ENCODE measurements at regions not wholly inside any gene's neighbourhood (a gene's known extent, or its start where the extent isn't known, plus 50 kb on each side); places are given as distances from the start of the nearest gene placed in this dataset.

DNA sequence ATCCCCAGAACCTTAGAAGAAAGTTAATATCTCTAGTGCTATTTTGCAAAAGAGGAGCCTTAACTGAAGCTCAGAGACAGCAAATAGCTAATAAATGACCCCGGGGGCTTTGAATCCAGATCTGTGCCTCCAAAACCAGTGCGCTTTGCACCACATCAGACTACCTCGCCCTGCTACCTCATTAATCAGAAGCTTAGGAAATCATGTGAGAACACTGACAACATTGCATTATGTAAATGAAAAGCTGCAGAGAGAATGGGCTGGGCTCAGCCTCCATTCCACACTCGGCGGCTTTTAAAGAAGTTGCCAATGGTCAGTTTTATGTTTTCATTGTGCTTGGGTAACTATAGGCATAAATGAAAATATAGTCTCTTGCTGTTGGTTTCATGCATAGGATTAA lies 54.0 kb upstream of the STMND1 start:
- Histone ChIP-seq H3K9me3 (ENCODE audit: insufficient read depth, low read length, severe bottlenecking) (no peaks in the 10 kb centered on the region), H3K79me2 (ENCODE audit: insufficient read depth, low read length) (no peaks in the 10 kb centered on the region), H3K36me3 (ENCODE audit: insufficient read depth, low read length) (no peaks in the 10 kb centered on the region), H2AFZ (ENCODE audit: low read depth, low read length) (no peak overlapping the region), H3K27ac (ENCODE audit: low read length) (no peak overlapping the region), H4K20me1 (ENCODE audit: insufficient read depth, low read length) (no peaks in the 10 kb centered on the region), H3K9ac (ENCODE audit: low read depth, low read length) (no peak overlapping the region), H3K4me3 (ENCODE audit: low read depth in 1 of 2, low read length in 2 of 2) (no peak overlapping the region), H3K4me2 (ENCODE audit: insufficient read depth, low read length) (no peak overlapping the region), H3K4me1 (ENCODE audit: insufficient read depth, low read length) (no peaks in the 10 kb centered on the region), H3K27me3 (ENCODE audit: insufficient read depth, low read length, poor library complexity) (no peaks in the 10 kb centered on the region)
- TF ChIP-seq, protein P1, sequence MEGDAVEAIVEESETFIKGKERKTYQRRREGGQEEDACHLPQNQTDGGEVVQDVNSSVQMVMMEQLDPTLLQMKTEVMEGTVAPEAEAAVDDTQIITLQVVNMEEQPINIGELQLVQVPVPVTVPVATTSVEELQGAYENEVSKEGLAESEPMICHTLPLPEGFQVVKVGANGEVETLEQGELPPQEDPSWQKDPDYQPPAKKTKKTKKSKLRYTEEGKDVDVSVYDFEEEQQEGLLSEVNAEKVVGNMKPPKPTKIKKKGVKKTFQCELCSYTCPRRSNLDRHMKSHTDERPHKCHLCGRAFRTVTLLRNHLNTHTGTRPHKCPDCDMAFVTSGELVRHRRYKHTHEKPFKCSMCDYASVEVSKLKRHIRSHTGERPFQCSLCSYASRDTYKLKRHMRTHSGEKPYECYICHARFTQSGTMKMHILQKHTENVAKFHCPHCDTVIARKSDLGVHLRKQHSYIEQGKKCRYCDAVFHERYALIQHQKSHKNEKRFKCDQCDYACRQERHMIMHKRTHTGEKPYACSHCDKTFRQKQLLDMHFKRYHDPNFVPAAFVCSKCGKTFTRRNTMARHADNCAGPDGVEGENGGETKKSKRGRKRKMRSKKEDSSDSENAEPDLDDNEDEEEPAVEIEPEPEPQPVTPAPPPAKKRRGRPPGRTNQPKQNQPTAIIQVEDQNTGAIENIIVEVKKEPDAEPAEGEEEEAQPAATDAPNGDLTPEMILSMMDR (IDR thresholded peaks at IDR 0.05; ENCODE audit: borderline replicate concordance, extremely low read depth, low read length, poor library complexity, severe bottlenecking), result no peak
- TF ChIP-seq EZH2 (IDR thresholded peaks at IDR 0.05; ENCODE audit: borderline replicate concordance, low read depth, low read length, severe bottlenecking), result no peak
- no peak for DNase-seq
- ATAC-seq (ENCODE audit: insufficient read depth, low read depth), result no peak

DNA sequence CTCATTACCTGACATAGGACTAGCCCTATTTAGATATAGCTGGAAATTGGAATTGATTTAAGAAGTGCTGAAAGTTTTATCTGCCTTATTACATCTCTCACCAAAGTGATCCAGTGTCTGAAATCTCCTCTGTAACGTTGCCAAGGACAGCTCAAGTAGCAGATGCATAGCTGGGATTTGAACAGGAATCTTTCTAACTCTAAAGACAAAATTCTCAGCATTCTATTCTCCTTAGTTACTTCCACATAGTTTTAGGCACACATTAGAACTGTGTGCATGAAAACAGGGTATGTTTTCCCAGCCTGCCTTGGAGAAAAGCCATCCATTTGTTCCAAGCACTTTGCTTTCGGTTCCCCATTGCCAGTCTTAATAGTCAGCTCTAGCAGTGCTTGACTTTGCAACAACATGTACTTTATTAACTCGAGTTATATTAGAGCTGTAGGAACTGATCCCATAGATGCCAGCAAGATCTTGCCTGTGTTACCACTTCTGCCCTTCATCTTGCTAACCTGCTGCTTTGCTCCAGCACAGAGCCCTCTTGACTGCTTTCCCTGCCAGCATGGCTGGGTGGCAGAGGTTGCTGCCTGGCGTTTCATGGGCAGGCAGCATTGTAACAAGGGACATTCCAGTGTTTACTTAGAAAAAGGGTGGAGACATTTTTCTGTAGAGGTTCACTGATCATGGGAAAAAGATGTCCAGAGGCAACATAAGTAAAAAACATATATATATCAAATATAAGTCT lies 56.1 kb upstream of the STMND1 start:
- Histone ChIP-seq H3K27me3 (ENCODE audit: insufficient read depth, low read length, poor library complexity) (no peaks in the 10 kb centered on the region), H3K9me3 (ENCODE audit: insufficient read depth, low read length, severe bottlenecking) (no peaks in the 10 kb centered on the region), H4K20me1 (ENCODE audit: insufficient read depth, low read length) (no peaks in the 10 kb centered on the region), H3K4me3 (ENCODE audit: low read depth in 1 of 2, low read length in 2 of 2) (no peak overlapping the region), H3K27ac (ENCODE audit: low read length) (no peak overlapping the region), H3K4me1 (ENCODE audit: insufficient read depth, low read length) (no peaks in the 10 kb centered on the region), H3K79me2 (ENCODE audit: insufficient read depth, low read length) (no peaks in the 10 kb centered on the region), H3K36me3 (ENCODE audit: insufficient read depth, low read length) (no peaks in the 10 kb centered on the region), H3K4me2 (ENCODE audit: insufficient read depth, low read length) (no peak overlapping the region), H3K9ac (ENCODE audit: low read depth, low read length) (no peak overlapping the region), H2AFZ (ENCODE audit: low read depth, low read length) (no peak overlapping the region)
- TF ChIP-seq, protein P1 (IDR thresholded peaks at IDR 0.05; ENCODE audit: borderline replicate concordance, extremely low read depth, low read length, poor library complexity, severe bottlenecking), result no peak
- TF ChIP-seq EZH2 (IDR thresholded peaks at IDR 0.05; ENCODE audit: borderline replicate concordance, low read depth, low read length, severe bottlenecking), result no peak
- DNase-seq (no peak), ATAC-seq (ENCODE audit: insufficient read depth, low read depth) (no peak)

DNA sequence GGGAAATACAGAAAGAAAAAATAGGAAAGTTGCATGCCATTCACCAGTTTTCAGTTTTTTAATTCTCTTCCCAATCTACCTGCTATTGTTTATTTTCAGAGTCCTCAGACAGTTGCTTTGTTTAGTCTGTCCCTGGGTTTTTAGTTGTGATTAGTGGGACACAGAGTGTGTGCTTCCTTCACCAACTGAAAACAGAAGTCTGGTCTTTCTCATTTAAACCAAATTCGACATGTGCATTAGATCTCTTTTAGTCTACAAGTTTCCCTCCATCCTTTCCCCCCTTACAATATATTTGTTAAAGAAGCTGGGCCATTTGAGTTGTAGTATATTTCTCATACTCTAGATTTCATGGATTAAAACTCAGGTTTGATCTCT lies 58.7 kb upstream of the STMND1 start:
- DNase-seq (no peak), ATAC-seq (ENCODE audit: insufficient read depth, low read depth) (no peak)
- H3K9ac ChIP-seq (ENCODE audit: low read depth, low read length), result no peak overlapping the region
- H3K9me3 ChIP-seq (ENCODE audit: insufficient read depth, low read length, severe bottlenecking), result no peaks in the 10 kb centered on the region
- H3K27me3 ChIP-seq (ENCODE audit: insufficient read depth, low read length, poor library complexity), result no peaks in the 10 kb centered on the region
- H3K27ac ChIP-seq (ENCODE audit: low read length), result no peak overlapping the region
- H3K36me3 ChIP-seq (ENCODE audit: insufficient read depth, low read length), result no peaks in the 10 kb centered on the region
- H3K4me3 ChIP-seq (ENCODE audit: low read depth in 1 of 2, low read length in 2 of 2), result no peak overlapping the region
- TF ChIP-seq, protein P1 (IDR thresholded peaks at IDR 0.05; ENCODE audit: borderline replicate concordance, extremely low read depth, low read length, poor library complexity, severe bottlenecking), result no peak
- no peak for TF ChIP-seq EZH2 (IDR thresholded peaks at IDR 0.05; ENCODE audit: borderline replicate concordance, low read depth, low read length, severe bottlenecking)
- no peak overlapping the region for H2AFZ ChIP-seq (ENCODE audit: low read depth, low read length)
- no peak overlapping the region for H3K4me2 ChIP-seq (ENCODE audit: insufficient read depth, low read length)
- H4K20me1 ChIP-seq (ENCODE audit: insufficient read depth, low read length), result no peaks in the 10 kb centered on the region
- no peaks in the 10 kb centered on the region for H3K79me2 ChIP-seq (ENCODE audit: insufficient read depth, low read length)
- H3K4me1 ChIP-seq (ENCODE audit: insufficient read depth, low read length), result no peaks in the 10 kb centered on the region
